ENCODE measurements at regions not wholly inside any gene's neighbourhood (a gene's known extent, or its start where the extent isn't known, plus 50 kb on each side); places are given as distances from the start of the nearest gene placed in this dataset.
"Not testable (repeated sequence)": the region's sequence is repeated elsewhere in the genome, so short reads cannot be mapped to it uniquely, and the experiment has no call there.

- peak; percentile 68 for DNase-seq (ENCODE audit: low read depth)
These were observed 436.4 kb downstream of the SOX9 start for GRCh38 chr17:72556944-72557826.

- DNase-seq (ENCODE audit: low read depth), result no peak
These were observed 438.2 kb downstream of the SOX9 start for GRCh38 chr17:72558971-72559476.

GRCh38 chr17:72560303-72561247, 439.8 kb downstream of the SOX9 start:
- DNase-seq (ENCODE audit: low read depth), result peak; percentile 63

- no peak for DNase-seq (ENCODE audit: low read depth)
These were observed 440.4 kb downstream of the SOX9 start for GRCh38 chr17:72561266-72561665.

GRCh38 chr17:72561680-72562079, 440.9 kb downstream of the SOX9 start:
- DNase-seq (ENCODE audit: low read depth), result no peak

GRCh38 chr17:72562615-72563188, 441.9 kb downstream of the SOX9 start:
- DNase-seq (ENCODE audit: low read depth), result no peak

GRCh38 chr17:72563952-72564351, 443.1 kb downstream of the SOX9 start:
- DNase-seq (ENCODE audit: low read depth), result no peak

- peak; percentile 37 for DNase-seq (ENCODE audit: low read depth)
These were observed 444.2 kb downstream of the SOX9 start for GRCh38 chr17:72565006-72565405.

GRCh38 chr17:72565758-72566157, 444.9 kb downstream of the SOX9 start:
- DNase-seq (ENCODE audit: low read depth), result no peak

GRCh38 chr17:72566671-72567484, 446.1 kb downstream of the SOX9 start:
- no peak for DNase-seq (ENCODE audit: low read depth)

GRCh38 chr17:72567774-72568173, 447.0 kb downstream of the SOX9 start:
- no peak for DNase-seq (ENCODE audit: low read depth)

GRCh38 chr17:72569148-72569946, 448.5 kb downstream of the SOX9 start:
- no peak for DNase-seq (ENCODE audit: low read depth)

- no peak for DNase-seq (ENCODE audit: low read depth)
These were observed 451.1 kb downstream of the SOX9 start for GRCh38 chr17:72571813-72572396.

GRCh38 chr17:72572604-72573491, 452.0 kb downstream of the SOX9 start:
- no peak for DNase-seq (ENCODE audit: low read depth)

- not testable (repeated sequence) for DNase-seq (ENCODE audit: low read depth)
These were observed 452.6 kb downstream of the SOX9 start for GRCh38 chr17:72573492-72573801.

- DNase-seq (ENCODE audit: low read depth), result no peak
These were observed 454.1 kb downstream of the SOX9 start for GRCh38 chr17:72574675-72575510.

- DNase-seq (ENCODE audit: low read depth), result no peak
These were observed 454.9 kb downstream of the SOX9 start for GRCh38 chr17:72575542-72576233.

GRCh38 chr17:72576289-72576759, 455.5 kb downstream of the SOX9 start:
- no peak for DNase-seq (ENCODE audit: low read depth)

All from EH (cell line).